Islet of Langerhans (tissue), 1 donor: ENCODE measurements at regions not wholly inside any gene's neighbourhood (a gene's known extent, or its start where the extent isn't known, plus 50 kb on each side); places are given as distances from the start of the nearest gene placed in this dataset.
"Not testable (repeated sequence)": the region's sequence is repeated elsewhere in the genome, so short reads cannot be mapped to it uniquely, and the experiment has no call there.

Source experiments
- FAIRE-seq: peaks from one replicate; lab custom pipeline; 2011; peaks lifted over from hg19 to GRCh38; lab: Jason Lieb, UNC

DNA sequence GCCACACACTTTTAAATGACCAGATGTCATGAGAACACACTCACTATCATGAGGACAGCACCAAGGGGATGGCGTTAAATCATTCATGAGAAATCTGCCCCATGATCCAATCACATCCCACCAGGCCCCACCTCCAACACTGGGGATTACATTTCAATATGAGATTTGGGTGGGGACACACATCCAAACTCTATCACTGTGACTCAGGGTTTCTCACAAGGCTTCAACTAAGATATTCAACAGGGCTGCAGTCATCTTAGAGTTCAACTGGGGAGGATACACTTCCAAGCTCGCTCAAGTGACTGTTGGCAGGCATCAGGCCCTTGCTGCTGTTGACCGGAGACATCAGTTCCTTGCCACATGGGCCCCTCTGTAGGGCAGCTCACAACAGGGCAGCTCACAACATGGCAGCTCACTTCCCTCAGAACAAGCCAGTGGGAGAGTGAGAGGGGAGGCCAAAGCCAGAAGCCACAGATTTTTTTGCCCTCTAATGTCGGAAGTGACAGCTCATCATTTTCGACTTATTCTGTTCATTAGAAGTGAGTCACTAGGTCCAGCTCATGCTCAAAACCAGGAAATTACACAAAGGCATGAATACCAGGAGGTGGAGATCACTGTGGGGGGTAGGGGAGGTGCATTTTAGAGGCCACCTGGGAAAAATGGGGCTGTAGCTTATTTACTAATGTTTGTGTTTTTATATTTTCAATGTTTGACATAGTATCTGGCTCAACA, 50.8 kb upstream of the PTHLH start:
- FAIRE-seq = no peak

GRCh38 chr12:28024231-28024995, 51.9 kb upstream of the PTHLH start:
- no peak for FAIRE-seq

DNA sequence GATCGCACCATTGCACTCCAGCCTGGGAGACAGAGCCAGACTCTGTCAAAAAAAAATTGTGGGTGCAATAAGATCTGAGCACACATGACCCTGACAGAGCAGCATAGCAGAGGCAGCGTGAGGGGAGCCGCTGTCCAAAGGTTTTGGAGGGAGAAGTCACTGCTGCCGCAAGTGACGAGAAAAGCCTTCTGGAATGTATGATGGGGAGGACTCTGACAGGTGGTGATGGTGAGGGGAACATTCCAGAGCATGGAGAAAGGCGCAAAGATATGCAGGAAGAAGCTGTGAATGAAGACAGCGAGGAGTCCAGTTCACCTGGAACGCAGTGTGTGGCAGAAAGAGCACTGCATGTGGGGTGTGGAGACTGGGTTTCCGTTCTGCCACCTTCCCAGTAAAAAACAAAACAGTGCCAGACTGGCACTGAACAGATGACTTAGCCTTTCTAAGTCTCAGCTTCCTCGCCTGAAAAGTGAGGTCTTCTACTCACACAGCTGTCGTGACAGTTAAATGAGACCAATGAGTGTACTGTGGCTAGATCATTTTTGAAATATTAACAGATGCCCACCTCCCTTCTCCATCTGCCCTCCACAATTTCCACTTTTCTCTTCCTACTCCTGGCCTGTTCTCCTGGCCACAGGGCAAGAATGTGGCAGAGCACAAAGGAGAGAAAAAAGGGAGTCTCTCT, 53.4 kb upstream of the PTHLH start:
- FAIRE-seq = no peak

GRCh38 chr12:28026701-28027100, 54.2 kb upstream of the PTHLH start:
- FAIRE-seq = no peak

DNA sequence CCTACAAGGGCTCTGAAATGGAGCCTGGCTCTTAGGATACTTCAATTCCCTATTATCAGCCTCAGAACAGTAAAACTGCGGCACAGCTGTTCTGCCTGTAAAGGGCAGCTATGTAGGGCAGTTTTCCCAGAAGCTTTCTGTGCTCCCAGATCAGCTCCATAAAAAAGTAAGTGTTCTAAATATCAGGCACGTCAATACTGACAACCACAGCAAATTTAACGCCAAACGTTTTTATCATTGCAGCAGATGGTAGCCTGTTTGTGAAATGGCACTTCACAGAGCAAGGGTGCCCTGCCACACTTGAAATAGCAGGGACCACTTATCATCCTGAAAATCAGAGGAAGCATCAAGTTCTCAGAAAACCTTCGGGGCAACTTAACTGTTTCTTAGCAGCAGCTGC, 54.8 kb upstream of the PTHLH start:
- no peak for FAIRE-seq

GRCh38 chr12:28027947-28028724, 55.6 kb upstream of the PTHLH start:
- no peak for FAIRE-seq

- FAIRE-seq = no peak
Measured at GRCh38 chr12:28032811-28033537, 60.4 kb upstream of the PTHLH start.

DNA sequence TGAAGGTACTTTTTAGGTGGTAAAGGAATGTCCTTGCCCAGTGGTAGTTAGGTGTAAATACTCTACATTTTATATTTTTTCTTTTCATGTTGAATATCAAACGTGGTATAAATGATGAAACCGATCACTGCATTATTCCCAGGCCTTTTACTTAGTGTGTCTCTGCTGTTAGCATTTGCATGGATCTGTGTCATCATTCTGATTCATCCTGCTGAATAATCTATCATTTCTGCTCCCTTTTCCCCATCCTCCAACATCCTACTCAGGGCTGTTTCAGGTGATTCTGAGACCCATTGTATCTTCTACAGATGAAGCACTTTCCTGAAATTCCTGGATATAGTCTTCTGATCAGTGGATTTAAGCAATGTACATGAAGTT, 61.0 kb upstream of the PTHLH start:
- no peak for FAIRE-seq

DNA sequence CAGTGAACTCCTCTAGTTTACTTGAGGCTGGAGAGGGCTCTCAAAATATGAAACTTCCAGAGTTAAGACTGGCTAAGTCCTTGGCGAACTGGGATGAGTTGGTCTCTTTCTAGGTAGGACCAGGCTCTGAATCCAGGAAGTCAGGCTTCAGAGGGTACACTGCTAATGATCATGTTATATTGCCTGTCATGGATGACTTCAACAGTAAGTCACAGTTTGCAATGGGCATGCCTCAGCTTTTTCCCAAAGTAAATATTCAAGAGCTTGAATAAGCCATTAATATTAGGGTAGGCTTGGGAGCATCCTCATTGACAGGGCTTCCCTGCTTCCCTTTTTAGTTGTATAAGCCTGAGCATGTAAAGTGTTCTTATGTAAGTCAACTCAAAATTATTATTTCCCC, 61.7 kb upstream of the PTHLH start:
- FAIRE-seq = no peak

GRCh38 chr12:28035500-28035899, 63.0 kb upstream of the PTHLH start:
- no peak for FAIRE-seq

GRCh38 chr12:28036940-28037339, 64.4 kb upstream of the PTHLH start:
- FAIRE-seq = no peak

DNA sequence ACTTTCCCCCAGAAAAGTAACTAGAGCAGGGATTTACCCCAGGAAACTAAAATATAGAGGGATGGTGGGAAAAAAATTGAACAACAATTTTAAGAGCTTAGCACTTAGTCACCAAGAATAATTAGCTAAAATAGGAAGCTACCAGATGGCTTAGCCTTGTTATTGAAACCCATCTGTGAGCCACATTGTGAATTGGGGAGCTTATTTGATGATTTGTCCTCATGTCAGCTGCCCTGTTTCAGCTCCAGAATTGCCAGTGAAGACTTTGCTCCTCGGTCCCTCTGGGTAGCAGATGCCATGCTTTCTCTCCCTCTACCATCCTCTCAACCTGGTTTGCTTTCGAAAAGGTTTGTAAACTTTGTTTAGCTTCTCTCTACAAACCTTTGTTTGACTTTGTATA, 67.7 kb upstream of the PTHLH start:
- FAIRE-seq = no peak

GRCh38 chr12:28046600-28046999, 74.1 kb upstream of the PTHLH start:
- FAIRE-seq = not testable (repeated sequence)

DNA sequence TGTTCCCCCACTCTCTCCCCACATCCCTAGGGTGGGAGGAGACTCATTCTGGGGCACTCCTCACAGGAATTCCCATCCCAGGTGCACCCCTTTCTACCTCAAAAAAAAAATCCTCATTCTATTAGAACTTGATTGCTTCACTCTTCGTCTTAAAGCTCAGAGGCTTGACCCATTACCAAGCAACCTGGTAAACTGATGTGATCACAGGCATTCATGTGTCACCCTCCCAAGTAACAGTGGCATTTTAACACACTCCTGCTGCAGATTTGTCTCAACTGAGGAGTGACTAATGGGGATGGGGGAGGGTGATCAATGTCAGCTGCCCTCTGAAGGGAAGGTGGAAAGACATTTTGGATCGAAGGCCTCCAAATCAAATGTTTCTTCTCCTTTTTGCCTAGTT, 78.1 kb upstream of the PTHLH start:
- FAIRE-seq = no peak

- no peak for FAIRE-seq
Measured at GRCh38 chr12:28051516-28052354, 79.2 kb upstream of the PTHLH start.

- no peak for FAIRE-seq
Measured at GRCh38 chr12:28053564-28053963, 81.0 kb upstream of the PTHLH start.

- no peak for FAIRE-seq
Measured at GRCh38 chr12:28054583-28054982, 82.0 kb upstream of the PTHLH start.

DNA sequence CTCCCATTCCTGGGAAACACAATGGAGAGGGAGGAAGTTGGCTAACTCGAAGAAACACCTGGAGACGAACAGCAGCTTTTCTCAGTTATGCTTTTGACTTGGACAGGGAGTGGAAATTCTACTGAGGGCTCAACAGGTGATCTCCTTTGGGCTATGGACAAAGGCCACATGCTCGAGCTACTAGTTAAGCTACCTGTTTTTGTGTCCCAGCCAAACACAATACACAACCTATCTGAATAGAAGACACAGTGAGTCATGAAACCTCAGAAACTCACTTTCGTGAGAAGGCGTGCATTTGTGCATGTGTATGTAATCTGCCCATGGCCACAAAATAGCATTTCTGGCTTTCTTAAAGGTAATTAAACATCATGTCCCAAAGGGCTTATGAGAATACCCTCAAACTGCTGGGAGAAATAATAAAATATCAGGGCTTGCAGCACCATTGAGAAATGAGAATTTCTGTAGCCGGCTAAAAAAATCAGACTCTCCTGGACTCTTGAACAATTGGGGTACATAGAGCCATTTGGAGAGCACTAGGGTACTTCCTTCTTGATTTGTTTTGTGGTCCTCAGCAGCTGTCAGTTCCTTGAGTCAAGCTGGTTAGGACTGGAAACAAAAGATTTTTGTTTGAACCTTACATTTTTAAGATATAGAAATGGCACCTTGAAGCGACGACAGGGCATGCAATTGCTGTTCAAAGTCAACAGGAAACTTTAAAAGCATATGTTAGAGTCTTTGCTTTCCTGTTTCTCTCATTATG, 85.5 kb upstream of the PTHLH start:
- FAIRE-seq = no peak

DNA sequence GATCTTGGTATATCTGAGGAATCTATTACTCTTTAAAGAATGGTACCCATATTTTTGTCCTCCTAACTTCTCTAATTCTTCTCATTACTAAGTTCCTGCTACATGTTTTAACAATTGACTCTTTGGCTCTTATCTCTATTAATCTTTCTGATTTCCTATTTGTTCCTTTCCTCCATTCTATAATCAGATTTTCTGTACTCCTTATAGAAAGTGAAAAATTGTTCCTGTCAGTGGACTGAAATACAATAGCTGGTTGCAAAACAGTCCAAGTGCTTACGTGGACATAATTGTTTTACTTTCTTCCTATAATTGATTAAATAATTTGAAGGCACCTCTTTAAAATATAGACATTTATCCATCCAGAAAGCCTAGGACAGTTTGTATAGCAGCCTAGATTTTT, 86.7 kb upstream of the PTHLH start:
- no peak for FAIRE-seq

- no peak for FAIRE-seq
Measured at GRCh38 chr12:28059668-28060067, 87.1 kb upstream of the PTHLH start.
